ENCODE measurements at regions not wholly inside any gene's neighbourhood (a gene's known extent, or its start where the extent isn't known, plus 50 kb on each side); places are given as distances from the start of the nearest gene placed in this dataset.

GRCh38 chr6:128666405-128666804, 146.0 kb upstream of the PTPRK start:
- DNase-seq: no peak
- H3K36me3 ChIP-seq (replicated peaks; ENCODE audit: control insufficient read depth, insufficient read depth, low read length): no peaks in the 10 kb centered on the region
- H3K4me3 ChIP-seq (ENCODE audit: insufficient read depth, low read depth, low read length): no peak overlapping the region
- no peaks in the 10 kb centered on the region for H3K27me3 ChIP-seq (ENCODE audit: control insufficient read depth, insufficient read depth, low read length)

GRCh38 chr6:128663238-128663637, 142.8 kb upstream of the PTPRK start:
- no peak for DNase-seq
- Histone ChIP-seq H3K36me3 (replicated peaks; ENCODE audit: control insufficient read depth, insufficient read depth, low read length) (no peaks in the 10 kb centered on the region), H3K27me3 (ENCODE audit: control insufficient read depth, insufficient read depth, low read length) (no peaks in the 10 kb centered on the region), H3K4me3 (ENCODE audit: insufficient read depth, low read depth, low read length) (no peak overlapping the region)

- no peak overlapping the region for H3K4me3 ChIP-seq (ENCODE audit: insufficient read depth, low read depth, low read length)
- H3K36me3 ChIP-seq (replicated peaks; ENCODE audit: control insufficient read depth, insufficient read depth, low read length): no peaks in the 10 kb centered on the region
- no peak for DNase-seq
- H3K27me3 ChIP-seq (ENCODE audit: control insufficient read depth, insufficient read depth, low read length): no peaks in the 10 kb centered on the region
Observed at GRCh38 chr6:128659878-128660622, 139.7 kb upstream of the PTPRK start.

GRCh38 chr6:128659276-128659675, 138.9 kb upstream of the PTPRK start:
- no peak for DNase-seq
- H3K4me3 ChIP-seq (ENCODE audit: insufficient read depth, low read depth, low read length): no peak overlapping the region
- no peaks in the 10 kb centered on the region for H3K27me3 ChIP-seq (ENCODE audit: control insufficient read depth, insufficient read depth, low read length)
- H3K36me3 ChIP-seq (replicated peaks; ENCODE audit: control insufficient read depth, insufficient read depth, low read length): no peaks in the 10 kb centered on the region

GRCh38 chr6:128657181-128657580, 136.8 kb upstream of the PTPRK start:
- no peaks in the 10 kb centered on the region for H3K36me3 ChIP-seq (replicated peaks; ENCODE audit: control insufficient read depth, insufficient read depth, low read length)
- no peak for DNase-seq
- no peak overlapping the region for H3K4me3 ChIP-seq (ENCODE audit: insufficient read depth, low read depth, low read length)
- H3K27me3 ChIP-seq (ENCODE audit: control insufficient read depth, insufficient read depth, low read length): no peaks in the 10 kb centered on the region

- no peaks in the 10 kb centered on the region for H3K36me3 ChIP-seq (replicated peaks; ENCODE audit: control insufficient read depth, insufficient read depth, low read length)
- no peaks in the 10 kb centered on the region for H3K27me3 ChIP-seq (ENCODE audit: control insufficient read depth, insufficient read depth, low read length)
- DNase-seq: no peak
- no peak overlapping the region for H3K4me3 ChIP-seq (ENCODE audit: insufficient read depth, low read depth, low read length)
Observed at GRCh38 chr6:128655978-128656498, 135.6 kb upstream of the PTPRK start.

GRCh38 chr6:128648022-128648598, 127.7 kb upstream of the PTPRK start:
- H3K27me3 ChIP-seq (ENCODE audit: control insufficient read depth, insufficient read depth, low read length): no peaks in the 10 kb centered on the region
- DNase-seq: no peak
- no peak overlapping the region for H3K4me3 ChIP-seq (ENCODE audit: insufficient read depth, low read depth, low read length)
- no peaks in the 10 kb centered on the region for H3K36me3 ChIP-seq (replicated peaks; ENCODE audit: control insufficient read depth, insufficient read depth, low read length)

- Histone ChIP-seq H3K27me3 (ENCODE audit: control insufficient read depth, insufficient read depth, low read length) (no peaks in the 10 kb centered on the region), H3K36me3 (replicated peaks; ENCODE audit: control insufficient read depth, insufficient read depth, low read length) (no peaks in the 10 kb centered on the region)
- DNase-seq: no peak
Observed at GRCh38 chr6:128642132-128642531, 121.7 kb upstream of the PTPRK start.

GRCh38 chr6:128641703-128642102, 121.3 kb upstream of the PTPRK start:
- no peak for DNase-seq
- H3K4me3 ChIP-seq (ENCODE audit: insufficient read depth, low read depth, low read length): no peak overlapping the region
- no peaks in the 10 kb centered on the region for H3K36me3 ChIP-seq (replicated peaks; ENCODE audit: control insufficient read depth, insufficient read depth, low read length)
- no peaks in the 10 kb centered on the region for H3K27me3 ChIP-seq (ENCODE audit: control insufficient read depth, insufficient read depth, low read length)

More at GRCh38 chr6:128642132-128642531, 121.7 kb upstream of the PTPRK start:
- no peak overlapping the region for H3K4me3 ChIP-seq (ENCODE audit: insufficient read depth, low read depth, low read length)

- H3K27me3 ChIP-seq (ENCODE audit: control insufficient read depth, insufficient read depth, low read length): no peaks in the 10 kb centered on the region
- no peak for DNase-seq
- no peak overlapping the region for H3K4me3 ChIP-seq (ENCODE audit: insufficient read depth, low read depth, low read length)
- H3K36me3 ChIP-seq (replicated peaks; ENCODE audit: control insufficient read depth, insufficient read depth, low read length): no peaks in the 10 kb centered on the region
Observed at GRCh38 chr6:128638817-128639216, 118.4 kb upstream of the PTPRK start.

- Histone ChIP-seq H3K36me3 (replicated peaks; ENCODE audit: control insufficient read depth, insufficient read depth, low read length) (no peaks in the 10 kb centered on the region), H3K27me3 (ENCODE audit: control insufficient read depth, insufficient read depth, low read length) (no peaks in the 10 kb centered on the region), H3K4me3 (ENCODE audit: insufficient read depth, low read depth, low read length) (no peak overlapping the region)
- no peak for DNase-seq
Observed at GRCh38 chr6:128635219-128635618, 114.8 kb upstream of the PTPRK start.

GRCh38 chr6:128632131-128632530, 111.7 kb upstream of the PTPRK start:
- H3K36me3 ChIP-seq (replicated peaks; ENCODE audit: control insufficient read depth, insufficient read depth, low read length): no peaks in the 10 kb centered on the region
- DNase-seq: no peak
- H3K4me3 ChIP-seq (ENCODE audit: insufficient read depth, low read depth, low read length): no peak overlapping the region
- no peaks in the 10 kb centered on the region for H3K27me3 ChIP-seq (ENCODE audit: control insufficient read depth, insufficient read depth, low read length)

GRCh38 chr6:128631031-128631430, 110.6 kb upstream of the PTPRK start:
- H3K36me3 ChIP-seq (replicated peaks; ENCODE audit: control insufficient read depth, insufficient read depth, low read length): no peaks in the 10 kb centered on the region
- no peaks in the 10 kb centered on the region for H3K27me3 ChIP-seq (ENCODE audit: control insufficient read depth, insufficient read depth, low read length)
- no peak overlapping the region for H3K4me3 ChIP-seq (ENCODE audit: insufficient read depth, low read depth, low read length)
- DNase-seq: no peak

- Histone ChIP-seq H3K36me3 (replicated peaks; ENCODE audit: control insufficient read depth, insufficient read depth, low read length) (no peaks in the 10 kb centered on the region), H3K27me3 (ENCODE audit: control insufficient read depth, insufficient read depth, low read length) (no peaks in the 10 kb centered on the region), H3K4me3 (ENCODE audit: insufficient read depth, low read depth, low read length) (no peak overlapping the region)
- no peak for DNase-seq
Observed at GRCh38 chr6:128630213-128630612, 109.8 kb upstream of the PTPRK start.

GRCh38 chr6:128617285-128617684, 96.9 kb upstream of the PTPRK start:
- no peaks in the 10 kb centered on the region for H3K27me3 ChIP-seq (ENCODE audit: control insufficient read depth, insufficient read depth, low read length)
- no peaks in the 10 kb centered on the region for H3K36me3 ChIP-seq (replicated peaks; ENCODE audit: control insufficient read depth, insufficient read depth, low read length)
- H3K4me3 ChIP-seq (ENCODE audit: insufficient read depth, low read depth, low read length): no peak overlapping the region
- no peak for DNase-seq
